Gastrocnemius medialis (tissue), 4 donors: ENCODE measurements at regions not wholly inside any gene's neighbourhood (a gene's known extent, or its start where the extent isn't known, plus 50 kb on each side); places are given as distances from the start of the nearest gene placed in this dataset.
"Not testable (repeated sequence)": the region's sequence is repeated elsewhere in the genome, so short reads cannot be mapped to it uniquely, and the experiment has no call there.

ENCODE experiments used
- ATAC-seq, 2 donors: fragments of 150-250 bp; one replicate each; pipeline ENCODE4 v1.9.1; 2016
- DNase-seq, 2 donors: peaks; one replicate each; pipeline ENCODE4 v3.0.0-alpha.2; 2019
- H3K27ac ChIP-seq, 4 donors: fragments of 200-600 bp; sonication (generic); 1 replicate in 1 of 4; 2 replicates in 3 of 4; pipeline ENCODE4 v1.5.1; 2016 to 2018; ENCODE audit warnings: mild to moderate bottlenecking in 2 of 4, moderate library complexity in 1 of 4
- H3K27me3 ChIP-seq, 3 donors: fragments of 200-600 bp; sonication (generic) in 2 of 3; 1 replicate in 1 of 3; 2 replicates in 2 of 3; pipeline versions ENCODE4 v1.5.1 to v1.6.0; 2016 to 2019; ENCODE audit warnings: mild to moderate bottlenecking in 1 of 3, moderate library complexity in 1 of 3
- H3K36me3 ChIP-seq, 2 donors: fragments of 200-600 bp; sonication (generic) in 1 of 2; one replicate each; pipeline ENCODE4 v1.5.1; 2017 to 2018
- H3K4me1 ChIP-seq, 2 donors: fragments of 200-600 bp; sonication (generic) in 1 of 2; one replicate each; pipeline ENCODE4 v1.5.1; 2016 to 2017; ENCODE audit warnings: mild to moderate bottlenecking in 2 of 2
- H3K4me3 ChIP-seq, 4 donors: fragments of 200-600 bp; sonication (generic) in 3 of 4; 1 replicate in 1 of 4; 2 replicates in 3 of 4; pipeline ENCODE4 v1.5.1; 2016 to 2019; ENCODE audit warnings: mild to moderate bottlenecking in 2 of 4
- H3K9me3 ChIP-seq, 3 donors: fragments of 200-600 bp; sonication (generic) in 2 of 3; 1 replicate in 1 of 3; 2 replicates in 2 of 3; pipeline ENCODE4 v1.5.1; 2016 to 2019
- CTCF ChIP-seq, 5 experiments: fragments of 450-650 bp in 3 of 5; fragments of 200-600 bp in 2 of 5; sonication (generic) in 2 of 5; IDR thresholded peaks in 4 of 5; conservative IDR thresholded peaks in 1 of 5; 1 replicate in 4 of 5; 2 replicates in 1 of 5; pipeline ENCODE4 v1.5.1; 2016 to 2019; ENCODE audit warnings: antibody characterized with exemption in 5 of 5, mild to moderate bottlenecking in 3 of 5, moderate library complexity in 3 of 5
- POLR2A ChIP-seq, 2 donors: fragments of 450-650 bp; IDR thresholded peaks; one replicate each; pipeline ENCODE4 v1.6.1; 2017; ENCODE audit warnings: antibody characterized with exemption in 2 of 2, mild to moderate bottlenecking in 2 of 2, moderate library complexity in 2 of 2
- in situ Hi-C, 4 donors: fragments of 200-750 bp; cut with MboI; loops; one replicate each; pipeline versions ENCODE4 v1.15.0 to v1.8.0; 2017; ENCODE audit warnings: low sequenced_read_pairs in 4 of 4
- intact Hi-C: fragments of 100-400 bp; cut with DNase I; formaldehyde crosslinking; loops from one replicate; pipeline ENCODE4 v1.15.1; 2023; ENCODE audit warnings: low total_unique reads

- ATAC-seq (no peak), DNase-seq (no peak)
- TF ChIP-seq CTCF (IDR thresholded peaks at IDR 0.05 in 4 of 5, conservative IDR thresholded peaks at IDR 0.05 in 1 of 5) (no peak), POLR2A (IDR thresholded peaks at IDR 0.05) (no peak)
- H3K4me1 ChIP-seq: peaks cover 20 to 50% of the 10 kb centered on the region in 2 donors
- no peaks in the 10 kb centered on the region for H3K9me3 ChIP-seq
- no peak overlapping the region for H3K27ac ChIP-seq
- H3K36me3 ChIP-seq: no peaks in the 10 kb centered on the region
- H3K4me3 ChIP-seq: no peak overlapping the region
- no peaks in the 10 kb centered on the region for H3K27me3 ChIP-seq
- intact Hi-C loops (no loop called here), in situ Hi-C loops (no loop called here)
These were observed 173.1 kb downstream of the FHIP1A start for GRCh38 chr4:151582098-151582497.

- TF ChIP-seq CTCF (IDR thresholded peaks at IDR 0.05 in 4 of 5, conservative IDR thresholded peaks at IDR 0.05 in 1 of 5): no peak
- no peak for TF ChIP-seq POLR2A (IDR thresholded peaks at IDR 0.05)
- in situ Hi-C loops: no loop called here
- H3K9me3 ChIP-seq: no peaks in the 10 kb centered on the region
- no peak overlapping the region for H3K27ac ChIP-seq
- DNase-seq (no peak), ATAC-seq (no peak)
- no peak overlapping the region for H3K4me3 ChIP-seq
- no peaks in the 10 kb centered on the region for H3K36me3 ChIP-seq
- peaks cover 20 to 50% of the 10 kb centered on the region in 2 donors for H3K4me1 ChIP-seq
- H3K27me3 ChIP-seq: no peaks in the 10 kb centered on the region
- intact Hi-C loops: no loop called here
These were observed 174.4 kb downstream of the FHIP1A start for GRCh38 chr4:151583157-151583914.

GRCh38 chr4:151584101-151584500 is 175.1 kb downstream of the FHIP1A start:
- TF ChIP-seq CTCF (IDR thresholded peaks at IDR 0.05 in 4 of 5, conservative IDR thresholded peaks at IDR 0.05 in 1 of 5) (no peak), POLR2A (IDR thresholded peaks at IDR 0.05) (no peak)
- no peak for DNase-seq
- Histone ChIP-seq H3K27ac (no peak overlapping the region), H3K36me3 (no peaks in the 10 kb centered on the region), H3K4me3 (no peak overlapping the region), H3K9me3 (no peaks in the 10 kb centered on the region), H3K4me1 (peaks cover 20 to 43% of the 10 kb centered on the region in 2 donors), H3K27me3 (no peaks in the 10 kb centered on the region)
- intact Hi-C loops (no loop called here), in situ Hi-C loops (no loop called here)
- ATAC-seq: no peak

GRCh38 chr4:151595629-151596028 is 165.2 kb downstream of the GATB start:
- H3K27me3 ChIP-seq, H3K4me1 ChIP-seq, intact Hi-C loops, H3K9me3 ChIP-seq, H3K4me3 ChIP-seq, DNase-seq, H3K36me3 ChIP-seq, H3K27ac ChIP-seq, in situ Hi-C loops, ATAC-seq: not testable (repeated sequence)

GRCh38 chr4:151597691-151598090 is 163.1 kb downstream of the GATB start:
- ATAC-seq, intact Hi-C loops, in situ Hi-C loops, H3K4me1 ChIP-seq, H3K27ac ChIP-seq, H3K4me3 ChIP-seq, H3K9me3 ChIP-seq, DNase-seq, H3K36me3 ChIP-seq, H3K27me3 ChIP-seq: not testable (repeated sequence)

- DNase-seq (no peak), ATAC-seq (no peak)
- Histone ChIP-seq H3K36me3 (no peaks in the 10 kb centered on the region), H3K4me1 (peaks cover 0 to 5% of the 10 kb centered on the region in 2 donors), H3K4me3 (no peak overlapping the region), H3K27ac (no peak overlapping the region), H3K27me3 (no peaks in the 10 kb centered on the region), H3K9me3 (no peaks in the 10 kb centered on the region)
- intact Hi-C loops (no loop called here), in situ Hi-C loops (loop anchor here in 1 of 4 donors (25.0 kb wide), 1 partner anchor 238 kb away; no protein-coding TSS in a partner anchor)
- TF ChIP-seq POLR2A (IDR thresholded peaks at IDR 0.05) (no peak), CTCF (IDR thresholded peaks at IDR 0.05 in 4 of 5, conservative IDR thresholded peaks at IDR 0.05 in 1 of 5) (no peak)
These were observed 160.9 kb downstream of the GATB start for GRCh38 chr4:151599863-151600262.
